UCSD-AML1 (cell line): ENCODE measurements at regions not wholly inside any gene's neighbourhood (a gene's known extent, or its start where the extent isn't known, plus 50 kb on each side); places are given as distances from the start of the nearest gene placed in this dataset.
"Not testable (repeated sequence)": the region's sequence is repeated elsewhere in the genome, so short reads cannot be mapped to it uniquely, and the experiment has no call there.

Experiments used
- DNase-seq: peaks from one replicate; lab custom pipeline; 2025; ENCODE audit not compliant: unreplicated experiment; lab: John Stamatoyannopoulos, UW

- DNase-seq, result no peak
Observed at GRCh38 chr4:4670869-4671268, 129.0 kb upstream of the STX18 start.

DNA sequence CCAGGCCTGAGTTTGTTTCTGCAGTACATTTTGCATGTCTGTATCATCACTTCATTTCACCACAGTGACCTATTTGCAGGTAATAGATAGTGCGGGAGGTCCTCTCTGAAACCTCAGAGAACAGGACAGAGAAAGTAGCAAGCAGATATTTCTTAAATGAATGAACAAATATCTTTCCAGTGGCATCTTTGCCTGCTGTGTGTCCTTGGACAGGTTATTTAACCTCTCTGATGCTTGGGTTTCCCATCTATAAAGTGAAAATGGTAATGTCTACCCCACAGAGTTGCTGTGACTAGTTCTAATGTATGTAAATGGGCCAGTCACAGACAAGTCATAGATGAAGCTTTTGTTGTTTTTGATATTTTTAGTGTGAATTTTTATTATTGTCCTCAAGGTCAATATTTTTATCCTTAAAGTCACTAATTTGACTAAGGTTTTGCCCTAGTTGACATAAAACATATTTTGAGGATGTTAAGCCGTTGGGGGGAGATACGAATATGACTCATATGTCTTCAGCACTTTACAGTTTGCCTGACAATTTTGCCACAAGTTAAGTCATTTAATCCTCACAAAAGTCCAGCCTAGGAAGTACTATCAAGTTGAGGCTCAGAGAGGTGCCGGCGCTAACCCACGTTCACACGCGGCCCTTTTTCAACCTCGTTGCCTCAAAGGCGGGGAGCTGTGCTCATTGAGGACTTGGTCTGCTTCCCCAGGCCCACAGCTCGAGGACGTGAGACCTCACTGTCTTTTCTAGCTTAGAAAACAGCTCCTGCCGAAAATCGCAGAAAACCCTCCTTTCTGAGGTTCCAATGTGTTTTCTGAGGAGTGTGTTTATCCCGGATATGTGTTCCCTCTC, 126.7 kb upstream of the STX18 start:
- no peak for DNase-seq

DNA sequence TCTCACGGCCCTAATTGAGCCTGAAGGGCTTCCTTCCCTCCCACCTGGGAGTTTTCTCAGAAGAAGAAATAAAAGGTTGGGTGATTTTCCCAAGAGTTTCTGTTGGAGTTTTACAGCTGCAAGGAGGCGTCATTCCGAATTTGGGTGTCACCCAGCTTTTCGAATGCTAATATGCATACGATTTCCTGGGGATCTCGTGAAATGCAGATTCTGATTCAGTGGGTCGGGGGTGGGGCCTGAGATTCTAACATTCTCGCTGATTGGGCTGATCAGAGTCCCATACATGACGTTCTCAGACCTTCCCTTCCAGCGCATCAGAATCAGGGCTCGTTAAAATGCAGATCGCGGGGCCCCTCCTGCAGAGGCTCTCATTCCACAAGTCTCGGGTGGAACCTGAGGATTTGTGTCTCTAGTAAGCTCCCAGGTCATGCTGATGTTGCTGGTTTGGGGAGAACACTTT, 125.8 kb upstream of the STX18 start:
- DNase-seq, result no peak

DNA sequence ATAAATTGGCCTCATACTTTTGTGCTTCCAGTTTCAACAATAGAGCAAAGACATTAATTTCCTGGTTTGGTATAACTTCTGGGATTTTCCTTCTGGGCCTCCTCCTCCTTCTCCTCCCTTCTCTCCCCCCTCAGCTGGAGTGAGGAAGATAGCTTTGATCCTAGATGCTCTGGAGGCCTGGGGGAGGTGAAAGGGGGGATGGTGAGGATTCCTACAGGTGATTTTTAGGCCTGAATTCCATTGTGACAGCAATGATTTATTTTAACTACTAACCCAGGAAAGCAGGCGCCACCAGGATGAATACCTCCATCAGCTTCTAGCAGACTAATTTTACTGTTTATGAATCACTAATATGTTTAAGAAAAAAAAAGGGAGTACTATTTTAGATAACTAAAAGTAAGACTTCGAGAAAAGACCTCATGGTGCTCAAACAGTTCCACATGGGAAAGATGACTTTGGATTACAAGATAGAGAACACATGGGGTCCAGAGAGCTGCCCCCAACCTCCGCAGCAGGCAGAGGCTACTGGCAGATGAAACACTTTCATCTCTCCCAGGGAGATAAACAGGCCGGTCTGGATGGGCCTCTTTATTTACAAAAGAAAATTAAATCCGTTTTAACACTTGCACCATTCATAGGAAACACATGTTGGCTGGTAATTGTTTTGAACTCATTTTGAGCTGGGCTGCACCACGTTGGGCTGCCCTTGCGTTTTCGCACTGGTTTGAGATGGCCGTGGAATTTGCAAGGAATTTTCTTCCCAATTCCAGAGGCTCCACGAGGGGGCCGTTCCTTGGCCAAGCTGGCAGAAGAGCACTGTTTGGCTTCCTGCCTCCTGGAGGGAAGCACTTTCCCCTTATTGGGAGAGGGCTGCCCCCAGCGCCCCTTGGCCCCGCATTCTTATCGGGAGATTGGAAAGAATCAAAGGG, 125.1 kb upstream of the STX18 start:
- DNase-seq, result no peak

DNA sequence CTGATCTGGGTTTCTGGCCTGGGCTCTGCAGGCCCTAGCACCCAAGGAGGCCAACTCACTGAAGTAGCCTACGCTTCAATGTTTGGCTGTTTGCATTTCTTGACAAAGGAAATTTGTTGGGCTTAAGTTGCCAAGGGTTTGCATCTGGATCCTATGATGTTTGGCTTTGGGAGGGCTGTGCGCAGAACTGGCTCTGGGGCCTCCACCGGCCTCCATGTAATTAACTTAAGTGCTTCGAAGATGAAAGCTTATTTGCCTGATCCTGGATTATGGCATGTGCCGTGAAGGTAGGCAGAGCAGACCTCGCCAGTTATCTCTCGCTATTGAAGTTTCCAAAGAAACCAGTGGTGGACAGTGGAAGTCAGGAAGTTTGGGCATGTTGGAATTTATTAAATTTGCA, 124.3 kb upstream of the STX18 start:
- no peak for DNase-seq

DNA sequence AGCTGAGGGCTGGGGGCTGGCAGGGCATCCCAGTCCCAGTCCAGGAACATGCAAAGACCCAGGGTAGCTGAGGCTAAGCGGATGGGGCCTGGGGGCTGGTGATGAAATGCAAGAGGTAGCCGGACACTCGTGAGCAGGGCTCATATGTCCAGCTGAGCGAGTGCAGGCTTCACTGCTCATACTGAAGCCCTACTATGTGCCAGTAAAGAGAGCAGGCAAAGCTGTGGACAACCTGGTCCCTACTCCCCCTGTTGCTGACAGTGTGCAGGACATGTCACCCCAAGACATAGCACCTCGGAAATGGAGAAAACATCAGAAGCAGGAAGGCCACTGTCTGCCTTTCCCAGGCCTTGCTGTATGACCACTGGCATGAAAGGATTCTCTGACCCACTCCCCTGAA, 122.4 kb upstream of the STX18 start:
- DNase-seq, result no peak

GRCh38 chr4:4663028-4663427, 121.2 kb upstream of the STX18 start:
- DNase-seq, result no peak

DNA sequence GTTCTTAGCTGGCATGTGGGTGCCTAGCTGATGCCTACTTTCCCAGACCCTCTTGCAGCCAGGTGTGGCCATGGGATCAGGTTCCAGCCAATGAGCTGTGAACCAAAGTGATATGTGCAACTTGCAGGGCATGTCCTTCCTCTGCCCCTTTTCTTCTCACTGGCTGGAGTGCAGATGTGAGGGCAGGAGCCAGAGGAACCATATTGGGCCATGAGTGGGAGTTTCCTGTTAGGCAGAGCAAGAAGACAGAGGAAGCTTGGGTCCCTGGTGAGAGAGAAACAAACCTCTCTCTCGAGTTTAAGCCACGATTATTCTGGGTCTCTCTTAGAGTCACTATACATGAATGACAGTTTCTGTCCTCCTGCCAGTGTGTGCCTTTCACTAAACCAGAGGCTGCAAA, 120.4 kb upstream of the STX18 start:
- DNase-seq, result no peak

DNA sequence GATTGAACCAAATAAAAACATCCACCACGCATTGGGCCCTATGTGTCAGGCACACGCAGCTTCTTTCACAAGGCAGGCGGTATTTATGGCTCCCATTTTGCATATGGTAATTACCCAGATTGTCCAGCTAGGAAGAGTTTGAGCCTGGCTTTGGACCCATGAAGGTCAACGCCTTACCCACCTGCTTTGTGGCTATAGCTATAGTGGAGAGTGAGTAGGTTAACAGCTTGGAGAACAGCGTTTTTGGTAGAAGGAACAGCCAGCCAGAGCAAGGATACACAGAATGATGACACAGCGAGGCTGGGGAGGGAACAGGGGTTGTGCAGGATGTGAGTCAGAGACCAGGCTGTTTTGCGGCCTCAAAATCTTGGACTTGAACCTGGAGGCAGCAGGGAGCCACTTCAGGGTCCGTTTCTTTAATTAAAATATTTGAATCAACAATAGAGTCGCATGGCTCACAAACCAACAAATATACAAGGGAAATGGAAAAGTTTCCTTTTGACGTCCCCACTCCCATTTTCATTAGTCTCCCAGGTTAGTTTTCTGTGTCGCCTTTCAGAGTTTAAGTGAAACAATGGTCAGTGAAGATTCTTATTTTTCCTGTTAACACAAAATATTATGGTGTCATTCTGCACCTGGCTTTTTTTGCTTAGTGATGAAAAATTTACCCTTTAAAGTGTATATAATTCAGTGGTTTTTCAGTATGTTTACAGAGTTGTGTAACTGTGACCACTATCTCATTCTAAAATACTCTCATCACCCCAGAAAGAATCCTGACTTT, 118.2 kb upstream of the STX18 start:
- peak; percentile 41 for DNase-seq

DNA sequence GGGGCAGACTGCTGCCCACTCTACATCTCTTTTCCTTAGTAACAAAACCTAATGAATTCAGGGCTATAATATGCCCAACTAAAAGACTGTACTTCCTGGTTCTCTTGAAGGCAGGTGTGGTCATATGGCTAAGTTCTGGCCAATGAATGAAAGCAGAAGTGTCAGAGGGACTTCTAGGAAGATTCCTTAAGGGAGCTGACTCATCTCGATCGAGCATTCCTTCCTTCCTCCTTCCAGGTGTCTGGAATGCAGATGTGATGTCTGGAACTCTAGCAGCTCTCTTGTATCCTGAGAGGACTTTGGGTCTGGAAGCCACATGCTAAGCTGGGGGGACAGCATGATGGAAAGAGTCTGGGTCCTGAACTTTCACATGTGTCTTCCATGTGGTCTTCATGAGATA, 116.2 kb upstream of the STX18 start:
- DNase-seq, result no peak

GRCh38 chr4:4656977-4657376, 115.1 kb upstream of the STX18 start:
- no peak for DNase-seq

DNA sequence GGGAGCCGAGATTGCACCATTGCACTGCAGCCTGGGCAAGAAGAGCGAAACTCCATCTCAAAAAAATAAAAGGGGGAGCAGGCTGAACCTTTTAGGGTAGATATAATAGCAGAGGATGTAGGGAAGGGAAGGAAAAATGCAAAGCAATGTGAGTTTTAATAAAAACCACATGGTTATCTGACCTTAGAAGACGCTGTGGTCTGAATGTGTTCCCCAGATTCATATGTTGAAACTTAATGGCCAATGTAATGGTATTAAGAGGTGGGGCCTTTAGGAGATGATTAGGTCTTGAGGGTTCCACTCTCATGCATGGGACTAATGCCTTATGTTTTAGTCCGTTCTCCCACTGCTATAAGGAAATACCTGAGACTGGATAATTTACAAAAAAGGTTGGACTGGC, 114.1 kb upstream of the STX18 start:
- no peak for DNase-seq

- DNase-seq, result no peak
Observed at GRCh38 chr4:4655011-4655410, 113.2 kb upstream of the STX18 start.

DNA sequence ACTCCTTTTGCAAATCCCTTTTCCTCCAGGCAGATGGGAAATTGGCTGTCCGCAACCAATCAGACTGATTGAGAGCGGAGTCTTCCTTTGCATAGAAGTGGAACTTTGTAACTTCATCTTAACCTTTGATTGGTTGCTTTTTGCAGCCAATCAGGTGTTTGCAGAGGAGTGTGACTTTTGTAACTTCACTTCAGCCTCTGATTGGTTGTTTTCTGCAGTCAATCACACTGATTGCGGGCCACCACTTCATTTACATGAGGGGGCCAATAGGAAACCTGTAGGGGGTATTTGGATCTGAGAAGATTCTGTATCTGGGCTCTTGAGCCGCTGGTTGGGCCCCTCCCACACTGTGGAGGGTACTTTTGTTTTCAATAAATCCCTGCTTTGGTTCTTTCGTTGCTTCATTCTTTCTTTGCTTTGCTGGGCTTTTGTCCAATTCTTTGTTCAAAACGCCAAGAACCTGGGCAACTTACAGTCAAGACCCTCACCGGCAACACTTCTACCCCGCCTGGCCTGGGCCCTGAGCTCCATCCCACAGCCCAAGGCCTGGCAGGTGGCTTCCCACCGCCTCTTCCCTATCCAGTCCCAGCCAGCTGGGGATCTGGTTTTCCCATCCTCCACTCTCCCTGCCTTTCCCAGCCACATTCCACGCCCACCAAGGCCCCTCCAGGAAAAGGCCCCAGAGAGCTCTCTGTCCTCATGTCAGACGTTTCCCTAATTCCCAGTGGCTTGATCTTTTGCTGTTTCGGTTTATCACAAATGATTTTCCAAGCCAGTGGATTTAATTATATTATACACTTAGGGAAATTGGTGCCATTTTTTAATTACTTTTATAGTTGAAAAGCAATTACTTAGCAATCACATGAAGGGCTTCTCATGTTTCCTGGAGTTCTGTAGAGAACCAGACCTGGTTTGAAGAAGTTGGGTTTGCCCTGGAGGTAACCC, 110.2 kb upstream of the STX18 start:
- DNase-seq, result no peak

DNA sequence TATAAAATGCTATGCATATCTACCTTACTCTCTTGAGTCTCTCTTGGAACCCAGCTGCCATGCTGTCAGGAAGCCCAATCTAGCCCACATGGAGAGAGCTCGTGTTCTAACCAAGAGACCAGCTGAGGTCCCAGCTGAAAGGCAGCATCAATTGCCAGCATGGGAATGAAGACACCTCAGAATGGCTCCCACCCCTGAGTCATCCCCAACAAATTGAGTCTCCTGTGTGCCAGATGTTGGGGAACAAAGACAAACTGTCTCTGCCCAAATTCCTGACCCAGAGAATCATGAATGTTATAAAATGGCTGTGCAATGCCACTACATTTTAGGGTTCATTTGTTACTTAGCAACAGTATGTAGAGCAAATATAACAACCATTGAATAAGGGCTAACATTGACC, 105.2 kb upstream of the STX18 start:
- no peak for DNase-seq

DNA sequence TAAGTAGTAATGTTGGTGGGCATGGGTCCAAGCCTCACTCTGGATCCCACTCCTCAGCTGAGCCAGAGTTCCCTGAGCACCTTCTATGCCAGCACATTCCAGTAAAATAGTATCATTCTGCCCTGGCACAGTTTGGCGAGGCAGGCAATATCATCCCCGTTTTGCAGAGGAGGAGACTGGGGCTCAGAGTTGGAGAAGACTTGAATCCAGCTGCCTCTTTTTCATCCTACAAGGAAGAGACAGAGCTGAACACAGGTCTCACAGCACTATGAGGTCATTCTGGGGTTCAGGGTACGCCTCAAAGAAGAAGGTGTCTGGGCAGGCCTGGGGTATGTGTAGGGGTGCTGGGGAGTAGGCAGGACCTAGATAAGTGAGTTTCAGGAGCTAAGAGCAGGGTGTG, 103.9 kb upstream of the STX18 start:
- no peak for DNase-seq

DNA sequence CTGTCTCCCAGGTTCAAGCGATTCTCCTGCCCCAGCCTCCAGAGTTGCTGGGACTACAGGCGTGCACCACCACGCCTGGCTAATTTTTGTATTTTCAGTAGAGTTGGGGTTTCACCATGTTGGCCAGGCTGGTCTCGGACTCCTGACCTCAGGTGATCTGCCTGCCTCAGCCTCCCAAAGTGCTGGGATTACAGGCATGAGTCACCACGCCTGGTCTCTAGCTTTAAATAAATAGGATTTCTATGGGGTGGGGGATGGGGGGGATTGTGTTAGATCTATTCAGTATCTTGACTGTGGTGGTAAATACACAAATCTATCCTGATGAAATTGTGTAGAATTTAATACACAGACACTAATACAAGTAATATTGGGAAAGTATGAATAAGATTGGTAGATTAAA, 102.4 kb upstream of the STX18 start:
- not testable (repeated sequence) for DNase-seq

DNA sequence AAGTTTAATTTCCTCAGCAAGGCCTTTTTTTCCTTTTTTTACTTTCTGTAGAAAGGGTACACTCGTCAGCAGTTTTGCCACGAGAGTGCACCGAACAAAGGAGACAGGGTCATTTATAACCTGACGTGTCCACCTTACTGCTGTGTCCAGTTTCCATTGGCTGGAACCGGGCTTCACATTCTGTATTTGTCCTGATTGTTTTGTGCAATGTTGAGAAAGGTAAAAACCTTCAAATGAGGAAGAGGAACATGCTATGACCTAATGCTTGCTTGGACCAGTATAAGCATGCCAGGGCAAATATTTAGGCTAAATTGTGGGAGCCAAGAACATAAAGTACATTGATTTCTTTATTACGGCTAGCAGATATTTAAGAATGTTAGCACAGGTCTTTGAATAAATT, 101.9 kb upstream of the STX18 start:
- DNase-seq, result not testable (repeated sequence)

- DNase-seq, result no peak
Observed at GRCh38 chr4:4643306-4643705, 101.5 kb upstream of the STX18 start.

- DNase-seq, result no peak
Observed at GRCh38 chr4:4642496-4643000, 100.7 kb upstream of the STX18 start.
